ENCODE measurements at regions not wholly inside any gene's neighbourhood (a gene's known extent, or its start where the extent isn't known, plus 50 kb on each side); places are given as distances from the start of the nearest gene placed in this dataset.
"Not testable (repeated sequence)": the region's sequence is repeated elsewhere in the genome, so short reads cannot be mapped to it uniquely, and the experiment has no call there.

DNA sequence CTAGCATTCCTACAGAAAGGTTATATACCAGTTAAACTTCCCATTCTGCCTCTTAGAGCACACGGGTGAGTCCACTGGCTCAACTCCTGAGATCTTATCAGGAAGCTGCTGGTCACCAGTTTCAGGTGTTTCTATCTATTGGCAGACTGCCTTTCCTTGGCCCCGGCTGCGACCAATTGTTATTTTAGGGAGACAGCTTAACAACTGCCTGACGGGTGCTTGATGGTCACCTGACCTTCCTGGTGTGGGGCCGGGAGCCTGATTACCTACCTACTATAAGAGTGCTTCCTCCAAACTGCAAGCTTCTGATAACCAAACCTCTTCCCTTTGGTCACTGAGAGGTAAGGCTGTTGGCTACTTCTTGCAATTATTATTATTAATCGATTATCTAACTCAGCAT, 122.1 kb upstream of the XIRP2 start:
- peak in 1 of 2 experiments; percentile 1 for DNase-seq
- no peaks in the 10 kb centered on the region for H3K9me3 ChIP-seq (replicated peaks)
- no peaks in the 10 kb centered on the region for H3K4me1 ChIP-seq
- no peaks in the 10 kb centered on the region for H3K27me3 ChIP-seq
- H3K4me3 ChIP-seq: no peak overlapping the region
- H3K36me3 ChIP-seq: no peaks in the 10 kb centered on the region
- no peak overlapping the region for H3K27ac ChIP-seq

DNA sequence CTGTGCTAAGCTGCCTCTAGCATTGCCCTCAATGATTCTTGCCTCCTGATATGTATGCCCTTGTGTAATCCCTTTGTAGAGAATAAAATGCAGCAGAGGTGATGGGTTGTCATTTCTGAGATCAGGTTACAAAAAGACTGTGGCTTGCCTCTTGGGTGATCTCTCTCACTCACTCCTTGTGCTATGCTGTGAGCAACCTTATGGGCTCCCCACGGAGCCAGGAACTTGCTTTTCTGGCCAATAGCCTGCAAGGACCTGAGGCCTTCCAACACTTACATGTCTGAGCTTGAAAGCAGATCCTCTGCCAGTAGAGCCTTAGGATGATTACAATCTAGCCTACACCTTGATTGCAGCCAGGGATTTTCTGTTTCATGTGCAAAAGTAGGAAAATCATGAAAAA, 123.1 kb upstream of the XIRP2 start:
- peak in 1 of 2 experiments; percentile 3 for DNase-seq
- H3K36me3 ChIP-seq: no peaks in the 10 kb centered on the region

DNA sequence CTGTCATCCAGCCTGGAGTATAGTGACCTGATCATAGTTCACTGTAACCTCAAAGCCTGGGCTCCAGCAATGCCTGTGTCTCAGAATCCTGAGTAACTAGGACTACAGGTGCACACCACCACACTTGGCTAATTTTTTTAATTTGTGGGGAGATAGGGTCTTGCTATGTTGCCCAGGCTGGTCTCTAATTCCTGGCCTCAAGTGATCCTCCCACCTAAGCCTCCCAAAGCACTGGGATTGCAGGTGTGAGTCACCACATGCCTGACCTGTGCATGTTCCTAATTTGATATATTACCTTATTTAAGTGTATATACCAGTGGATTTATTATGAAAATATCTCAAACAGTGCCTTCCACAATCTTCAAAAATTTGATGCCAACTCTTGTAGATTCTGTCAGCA, 123.6 kb upstream of the XIRP2 start:
- Histone ChIP-seq H3K9me3 (replicated peaks) (no peaks in the 10 kb centered on the region), H3K27me3 (no peaks in the 10 kb centered on the region), H3K27ac (no peak overlapping the region), H3K36me3 (no peaks in the 10 kb centered on the region), H3K4me3 (no peak overlapping the region), H3K4me1 (no peaks in the 10 kb centered on the region)
- DNase-seq: no peak

More for the DNA sequence above, 123.1 kb upstream of the XIRP2 start:
- no peaks in the 10 kb centered on the region for H3K9me3 ChIP-seq (replicated peaks)
- no peak overlapping the region for H3K4me3 ChIP-seq
- H3K27me3 ChIP-seq: no peaks in the 10 kb centered on the region
- no peaks in the 10 kb centered on the region for H3K4me1 ChIP-seq
- no peak overlapping the region for H3K27ac ChIP-seq

DNA sequence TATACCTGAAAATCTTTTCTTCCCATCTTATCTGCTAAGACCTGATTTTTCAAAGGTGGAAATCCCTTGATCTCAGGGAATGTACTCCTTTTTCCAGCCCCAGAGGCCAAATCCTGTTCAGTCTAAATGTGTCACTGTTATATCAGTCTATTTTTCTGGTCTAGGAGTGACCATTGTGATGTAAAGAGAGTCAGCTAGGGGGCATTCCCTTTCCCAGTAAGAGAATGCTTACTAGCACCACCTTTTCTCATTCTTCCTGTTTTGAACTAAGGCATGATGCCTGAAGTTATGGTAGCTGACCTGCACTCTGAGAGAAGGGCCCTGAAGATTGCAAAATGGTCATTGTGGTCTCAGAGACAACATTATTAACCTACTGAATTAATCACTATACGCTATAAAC, 124.1 kb upstream of the XIRP2 start:
- Histone ChIP-seq H3K36me3 (no peaks in the 10 kb centered on the region), H3K9me3 (replicated peaks) (no peaks in the 10 kb centered on the region), H3K27me3 (no peaks in the 10 kb centered on the region), H3K4me1 (no peaks in the 10 kb centered on the region), H3K27ac (no peak overlapping the region), H3K4me3 (no peak overlapping the region)
- DNase-seq: no peak

DNA sequence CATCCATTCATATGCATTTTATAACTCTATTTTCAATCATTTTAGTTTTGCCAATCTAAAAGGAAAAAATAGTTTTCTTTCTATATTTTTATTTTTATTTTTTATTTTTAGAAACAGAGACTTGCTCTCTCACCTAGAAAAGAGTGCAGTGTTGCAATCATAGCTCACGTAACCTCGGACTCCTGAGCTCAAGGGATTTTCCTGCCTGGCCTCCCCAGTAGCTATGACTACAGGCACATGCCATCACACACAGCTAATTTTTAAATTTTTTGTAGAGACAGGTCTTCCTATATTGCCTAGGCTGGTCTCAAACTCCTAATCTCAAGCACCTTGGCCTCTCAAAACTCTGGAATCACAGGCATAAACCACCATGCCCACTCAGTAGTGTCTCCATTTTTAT, 125.5 kb upstream of the XIRP2 start:
- H3K4me1 ChIP-seq: no peaks in the 10 kb centered on the region
- H3K36me3 ChIP-seq: no peaks in the 10 kb centered on the region
- H3K27me3 ChIP-seq: no peaks in the 10 kb centered on the region
- no peaks in the 10 kb centered on the region for H3K9me3 ChIP-seq (replicated peaks)
- no peak overlapping the region for H3K27ac ChIP-seq
- no peak for DNase-seq
- H3K4me3 ChIP-seq: no peak overlapping the region

DNA sequence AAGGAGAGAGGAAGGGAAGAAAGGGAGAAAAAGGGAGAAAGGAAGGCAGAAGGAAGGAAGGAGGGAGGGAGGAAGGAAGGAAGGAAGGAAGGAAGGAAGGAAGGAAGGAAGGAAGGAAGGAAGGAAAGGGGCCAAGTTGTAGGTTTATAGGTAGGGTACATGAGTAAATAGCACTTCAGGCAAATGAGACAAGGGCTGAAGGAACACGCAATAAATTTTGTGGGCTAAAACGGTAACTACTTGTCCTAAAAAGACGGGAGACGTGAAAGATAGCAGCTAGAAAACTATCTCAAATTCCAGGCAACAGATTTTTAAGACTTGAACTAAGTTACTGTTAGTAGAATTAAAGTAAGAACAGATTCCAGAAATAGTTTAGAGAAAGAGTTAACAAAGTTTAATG, 129.3 kb upstream of the XIRP2 start:
- Histone ChIP-seq H3K27ac (no peak overlapping the region), H3K36me3 (no peaks in the 10 kb centered on the region), H3K27me3 (no peaks in the 10 kb centered on the region), H3K4me3 (no peak overlapping the region), H3K4me1 (no peaks in the 10 kb centered on the region), H3K9me3 (replicated peaks) (no peaks in the 10 kb centered on the region)
- no peak for DNase-seq

DNA sequence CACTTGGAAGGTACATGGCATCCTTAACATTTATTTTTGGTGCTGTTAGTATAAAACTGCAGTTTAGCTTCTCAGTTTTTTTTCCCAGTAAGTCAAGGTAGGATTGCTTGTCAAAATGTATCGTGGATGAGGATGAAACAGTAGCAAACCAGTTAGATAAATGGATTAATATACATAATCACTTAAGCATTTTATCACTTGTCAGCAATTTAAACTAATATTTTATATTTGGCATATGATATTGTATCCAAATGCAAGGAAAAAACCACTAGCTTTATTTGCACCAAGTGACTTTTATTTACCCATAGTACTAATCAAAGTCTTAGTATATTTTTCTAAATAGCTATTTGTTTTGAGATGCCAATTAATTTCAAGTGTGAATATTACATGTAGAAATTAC, 137.7 kb upstream of the XIRP2 start:
- H3K27me3 ChIP-seq: no peaks in the 10 kb centered on the region
- H3K9me3 ChIP-seq (replicated peaks): no peaks in the 10 kb centered on the region
- H3K4me1 ChIP-seq: no peaks in the 10 kb centered on the region
- H3K27ac ChIP-seq: no peak overlapping the region
- no peak for DNase-seq
- no peak overlapping the region for H3K4me3 ChIP-seq
- no peaks in the 10 kb centered on the region for H3K36me3 ChIP-seq

DNA sequence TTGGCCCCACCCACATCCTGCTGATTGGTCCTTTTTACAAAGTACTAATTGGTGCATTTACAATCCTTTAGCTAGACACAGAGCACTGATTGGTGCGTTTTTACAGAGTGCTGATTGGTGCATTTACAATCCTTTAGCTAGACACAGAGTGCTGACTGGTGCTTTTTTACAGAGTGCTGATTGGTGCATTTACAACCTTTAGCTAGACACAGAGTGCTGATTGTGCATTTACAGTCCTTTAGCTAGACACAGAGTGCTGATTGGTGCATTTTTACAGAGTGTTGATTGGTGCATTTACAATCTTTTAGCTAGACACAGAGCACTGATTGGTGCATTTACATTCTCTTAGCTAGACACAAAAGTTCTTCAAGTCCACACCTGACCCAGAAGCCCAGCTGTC, 144.2 kb upstream of the XIRP2 start:
- not testable (repeated sequence) for H3K36me3 ChIP-seq; H3K27me3 ChIP-seq; DNase-seq; H3K4me1 ChIP-seq; H3K27ac ChIP-seq; H3K9me3 ChIP-seq (replicated peaks); H3K4me3 ChIP-seq

DNA sequence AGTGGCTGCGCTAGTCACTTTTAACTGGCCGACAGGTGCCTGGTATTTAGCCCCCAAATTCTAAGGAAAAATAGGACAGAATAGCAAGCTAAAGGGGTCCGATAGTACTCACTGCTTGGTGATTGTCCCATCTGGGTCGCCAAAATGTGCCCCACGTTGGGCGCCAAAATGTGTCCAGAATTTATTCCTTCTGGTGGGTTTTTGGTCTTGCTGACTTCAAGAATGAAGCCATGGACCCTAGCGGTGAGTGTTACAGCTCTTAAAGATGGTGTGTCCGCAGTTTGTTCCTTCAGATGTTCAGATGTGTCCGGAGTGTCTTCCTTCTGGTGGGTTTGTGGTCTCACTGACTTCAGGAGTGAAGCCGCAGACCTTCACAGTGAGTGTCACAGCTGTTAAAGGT, 144.8 kb upstream of the XIRP2 start:
- not testable (repeated sequence) for H3K27me3 ChIP-seq; H3K36me3 ChIP-seq; H3K4me3 ChIP-seq; H3K4me1 ChIP-seq; H3K9me3 ChIP-seq (replicated peaks); H3K27ac ChIP-seq; DNase-seq

DNA sequence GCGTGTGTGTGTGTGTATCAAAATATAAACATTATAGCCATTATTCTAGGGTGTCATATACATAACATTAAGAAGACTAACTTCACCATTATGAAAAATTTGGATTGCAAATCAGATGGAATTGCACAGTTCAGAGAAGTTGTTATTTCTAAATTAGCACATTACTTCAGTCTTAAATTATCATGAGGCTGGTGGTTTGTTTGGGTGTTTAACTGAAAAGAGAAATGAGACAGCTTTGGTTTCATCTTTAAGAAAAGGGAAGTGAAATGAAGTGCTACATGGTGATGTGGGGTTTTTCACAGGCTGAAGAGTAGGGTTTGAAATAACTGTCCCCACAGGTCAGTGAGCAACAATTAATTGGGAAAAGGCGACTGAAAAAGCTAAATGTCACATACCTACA, 161.2 kb upstream of the XIRP2 start:
- Histone ChIP-seq H3K9me3 (replicated peaks) (no peaks in the 10 kb centered on the region), H3K27me3 (no peaks in the 10 kb centered on the region), H3K27ac (no peak overlapping the region), H3K4me1 (no peaks in the 10 kb centered on the region), H3K4me3 (no peak overlapping the region), H3K36me3 (no peaks in the 10 kb centered on the region)
- no peak for DNase-seq

DNA sequence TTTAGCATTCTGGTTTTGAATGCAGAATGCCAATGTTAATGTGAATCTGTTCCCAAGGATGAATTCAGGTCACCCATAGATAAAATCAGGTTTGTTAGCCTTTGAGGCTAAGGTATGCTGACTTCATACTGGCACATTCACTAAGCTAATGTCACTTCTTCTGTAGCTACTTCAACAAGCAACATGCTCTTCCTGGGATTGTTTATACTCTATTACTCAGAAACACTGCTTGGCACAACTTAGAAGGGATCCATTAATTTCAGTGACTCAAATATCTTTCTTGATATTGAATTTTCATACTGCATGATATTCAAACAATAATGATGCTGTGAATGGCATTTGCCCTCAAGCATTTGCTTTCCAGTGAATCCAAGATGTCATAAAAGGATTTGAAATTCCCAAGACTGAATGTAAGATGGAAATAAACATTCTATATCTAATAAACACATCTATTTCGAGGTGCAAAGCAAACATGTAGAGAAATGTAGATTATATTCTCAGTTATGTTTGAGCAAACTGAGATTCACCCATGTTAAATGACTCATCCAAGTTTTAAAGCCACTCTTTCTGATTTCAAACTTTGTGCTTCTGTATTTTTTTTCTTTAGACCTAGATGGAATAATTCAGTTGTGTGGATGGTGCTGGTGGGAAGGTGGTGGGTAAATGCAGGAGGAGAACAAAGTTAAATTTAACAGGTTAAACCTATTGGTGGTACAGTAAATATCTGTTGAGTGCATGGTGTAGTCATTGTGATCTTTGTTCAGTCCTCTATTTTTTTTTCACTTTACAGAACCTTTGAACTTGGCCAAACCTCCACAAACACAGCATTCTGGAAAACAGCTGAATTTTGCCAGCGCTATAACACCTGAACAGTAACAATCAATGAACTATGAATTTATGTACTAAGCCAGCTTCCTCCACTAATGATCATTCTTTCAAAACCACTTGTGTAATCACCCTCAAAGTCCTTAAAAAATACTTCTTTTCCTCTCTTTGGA, 162.1 kb upstream of the XIRP2 start:
- no peaks in the 10 kb centered on the region for H3K9me3 ChIP-seq (replicated peaks)
- H3K27me3 ChIP-seq: no peaks in the 10 kb centered on the region
- H3K36me3 ChIP-seq: no peaks in the 10 kb centered on the region
- H3K4me3 ChIP-seq: no peak overlapping the region
- DNase-seq: no peak
- H3K27ac ChIP-seq: no peak overlapping the region
- no peaks in the 10 kb centered on the region for H3K4me1 ChIP-seq

DNA sequence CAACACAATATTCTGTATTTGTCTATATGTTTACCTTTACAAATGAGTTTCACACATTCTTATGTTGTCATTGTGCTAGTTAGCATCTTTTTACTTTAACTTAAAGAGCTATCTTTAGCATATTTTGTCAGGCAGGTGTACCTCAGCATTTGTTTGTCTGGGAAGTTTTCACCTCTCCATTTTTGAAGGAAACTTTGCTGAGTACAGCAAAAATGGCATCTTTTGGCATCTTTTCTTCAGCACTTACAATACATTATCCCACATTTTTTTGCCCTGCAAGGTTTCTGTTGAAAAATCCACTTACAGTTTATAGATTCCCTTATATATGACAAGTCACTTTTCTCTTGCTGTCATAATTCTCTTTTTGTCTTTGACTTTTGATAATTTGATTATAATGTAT, 171.3 kb upstream of the XIRP2 start:
- Histone ChIP-seq H3K4me3 (no peak overlapping the region), H3K27ac (no peak overlapping the region), H3K27me3 (no peaks in the 10 kb centered on the region), H3K9me3 (replicated peaks) (no peaks in the 10 kb centered on the region), H3K36me3 (no peaks in the 10 kb centered on the region), H3K4me1 (no peaks in the 10 kb centered on the region)
- no peak for DNase-seq

DNA sequence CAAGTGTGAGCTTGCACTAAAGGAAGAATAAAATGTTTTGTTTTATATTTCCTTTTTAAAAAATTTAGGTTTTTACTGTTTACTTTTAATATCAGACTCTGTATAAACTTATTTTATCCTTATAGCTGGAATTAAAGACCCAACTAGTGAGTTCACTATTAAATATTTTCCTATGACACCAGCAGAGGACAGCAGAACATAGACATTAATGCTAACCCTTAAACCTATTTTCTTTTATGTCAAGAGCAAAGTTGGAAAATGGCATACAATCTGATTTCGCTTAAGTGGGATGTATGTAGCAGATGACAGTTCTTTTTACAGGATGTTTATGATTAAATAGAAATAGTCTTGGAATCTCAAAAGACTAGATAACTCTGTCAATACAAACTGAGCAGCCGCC, 188.2 kb upstream of the XIRP2 start:
- peak in 1 of 2 experiments; percentile 7 for DNase-seq

DNA sequence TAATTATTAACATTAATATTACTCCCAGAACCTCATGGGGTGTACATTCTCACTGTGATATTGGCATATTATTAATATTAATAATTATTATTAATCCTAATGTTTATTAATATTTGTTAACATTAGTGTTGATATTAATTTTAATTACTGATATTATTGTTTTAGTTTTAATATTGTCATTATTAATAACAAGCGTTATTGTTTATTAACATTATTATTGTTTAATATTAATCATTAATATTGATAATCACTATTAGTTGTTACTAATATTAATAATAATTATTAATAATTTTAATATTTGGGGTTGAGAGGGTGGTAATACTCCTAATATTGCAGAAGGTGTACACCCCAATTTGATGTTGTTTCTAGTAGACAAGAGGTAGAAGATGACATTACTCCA, 193.1 kb upstream of the XIRP2 start:
- H3K27ac ChIP-seq: no peak overlapping the region
- DNase-seq: no peak
- H3K4me3 ChIP-seq: no peak overlapping the region
- H3K27me3 ChIP-seq: no peaks in the 10 kb centered on the region; the same call in 1 of the 2 replicates
- H3K36me3 ChIP-seq: no peaks in the 10 kb centered on the region
- no peaks in the 10 kb centered on the region for H3K9me3 ChIP-seq (replicated peaks)
- H3K4me1 ChIP-seq: no peaks in the 10 kb centered on the region; the same call in 1 of the 2 replicates

More for the DNA sequence above, 188.2 kb upstream of the XIRP2 start:
- no peaks in the 10 kb centered on the region; the same call in 1 of the 2 replicates for H3K4me1 ChIP-seq
- H3K27me3 ChIP-seq: no peaks in the 10 kb centered on the region; the same call in 1 of the 2 replicates
- no peaks in the 10 kb centered on the region for H3K9me3 ChIP-seq (replicated peaks)
- H3K36me3 ChIP-seq: no peaks in the 10 kb centered on the region
- H3K4me3 ChIP-seq: no peak overlapping the region
- H3K27ac ChIP-seq: no peak overlapping the region

DNA sequence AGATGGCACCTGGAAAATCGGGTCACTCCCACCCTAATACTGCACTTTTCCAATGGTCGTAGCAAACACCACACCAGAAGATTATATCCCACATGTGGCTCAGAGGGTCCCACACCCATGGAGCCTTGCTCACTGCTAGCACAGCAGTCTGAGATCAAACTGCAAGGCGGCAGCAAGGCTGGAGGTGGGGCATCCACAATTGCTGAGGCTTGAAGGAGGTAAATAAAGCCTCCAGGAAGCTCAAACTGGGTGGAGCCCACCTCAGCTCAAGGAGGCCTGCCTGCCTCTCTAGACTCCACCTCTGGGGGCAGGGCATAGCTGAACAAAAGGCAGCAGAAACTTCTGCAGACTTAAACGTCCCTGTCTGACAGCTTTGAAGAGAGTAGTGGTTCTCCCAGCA, 192.0 kb upstream of the SCN7A start:
- not testable (repeated sequence) for DNase-seq; H3K27me3 ChIP-seq; H3K36me3 ChIP-seq; H3K4me1 ChIP-seq; H3K27ac ChIP-seq; H3K4me3 ChIP-seq; H3K9me3 ChIP-seq (replicated peaks)

DNA sequence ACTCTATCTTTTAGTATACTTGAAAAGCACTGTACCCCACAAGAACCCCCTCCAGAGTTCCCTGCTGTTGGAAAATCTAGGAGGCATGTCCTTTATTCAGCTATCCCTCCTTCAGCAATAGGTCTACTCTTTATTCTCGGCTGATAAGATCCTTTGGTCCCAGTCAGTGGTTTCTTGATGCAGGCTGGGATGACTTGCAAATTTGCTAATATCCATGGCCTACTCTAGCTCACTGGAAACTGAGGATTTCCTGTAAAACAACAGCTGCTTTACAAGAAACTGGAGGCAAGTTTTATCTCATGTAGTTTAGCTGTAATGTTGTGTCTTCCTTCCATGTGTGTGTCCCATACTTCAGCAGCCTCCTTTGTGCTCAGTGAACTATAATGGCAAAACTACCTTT, 183.9 kb upstream of the SCN7A start:
- no peaks in the 10 kb centered on the region for H3K27me3 ChIP-seq
- peak in 1 of 2 experiments; percentile 26 for DNase-seq
- H3K4me3 ChIP-seq: no peak overlapping the region
- H3K36me3 ChIP-seq: no peaks in the 10 kb centered on the region
- peaks cover 5% of the 10 kb centered on the region for H3K4me1 ChIP-seq
- no peak overlapping the region for H3K27ac ChIP-seq
- no peaks in the 10 kb centered on the region for H3K9me3 ChIP-seq (replicated peaks)

Data from SJCRH30 (cell line).